ENCODE measurements at regions not wholly inside any gene's neighbourhood (a gene's known extent, or its start where the extent isn't known, plus 50 kb on each side); places are given as distances from the start of the nearest gene placed in this dataset.

DNA sequence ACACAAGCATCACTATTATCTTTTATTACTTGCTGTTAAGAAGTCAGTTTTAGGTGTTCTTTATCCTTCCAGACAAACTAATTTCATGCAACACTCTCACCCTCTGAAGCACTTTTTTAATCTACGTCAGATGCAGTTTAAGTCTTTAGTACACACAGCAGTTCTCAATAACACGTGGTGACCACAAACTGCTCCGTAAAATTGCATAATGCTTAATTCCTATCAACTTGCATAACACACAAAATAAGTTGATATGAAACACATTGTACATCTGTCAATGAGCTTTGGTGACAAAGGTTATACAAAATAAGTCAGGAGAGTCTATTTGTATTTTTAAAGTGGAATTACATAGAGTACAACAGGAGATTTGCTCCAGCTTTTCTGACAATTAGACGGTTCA, 140.9 kb upstream of the ETS2 start:
- H3K27ac ChIP-seq, result no peak overlapping the region
- no peak for TF ChIP-seq ZFX (IDR thresholded peaks at IDR 0.05)
- TF ChIP-seq, protein P1, sequence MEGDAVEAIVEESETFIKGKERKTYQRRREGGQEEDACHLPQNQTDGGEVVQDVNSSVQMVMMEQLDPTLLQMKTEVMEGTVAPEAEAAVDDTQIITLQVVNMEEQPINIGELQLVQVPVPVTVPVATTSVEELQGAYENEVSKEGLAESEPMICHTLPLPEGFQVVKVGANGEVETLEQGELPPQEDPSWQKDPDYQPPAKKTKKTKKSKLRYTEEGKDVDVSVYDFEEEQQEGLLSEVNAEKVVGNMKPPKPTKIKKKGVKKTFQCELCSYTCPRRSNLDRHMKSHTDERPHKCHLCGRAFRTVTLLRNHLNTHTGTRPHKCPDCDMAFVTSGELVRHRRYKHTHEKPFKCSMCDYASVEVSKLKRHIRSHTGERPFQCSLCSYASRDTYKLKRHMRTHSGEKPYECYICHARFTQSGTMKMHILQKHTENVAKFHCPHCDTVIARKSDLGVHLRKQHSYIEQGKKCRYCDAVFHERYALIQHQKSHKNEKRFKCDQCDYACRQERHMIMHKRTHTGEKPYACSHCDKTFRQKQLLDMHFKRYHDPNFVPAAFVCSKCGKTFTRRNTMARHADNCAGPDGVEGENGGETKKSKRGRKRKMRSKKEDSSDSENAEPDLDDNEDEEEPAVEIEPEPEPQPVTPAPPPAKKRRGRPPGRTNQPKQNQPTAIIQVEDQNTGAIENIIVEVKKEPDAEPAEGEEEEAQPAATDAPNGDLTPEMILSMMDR (conservative IDR thresholded peaks at IDR 0.05), result no peak

DNA sequence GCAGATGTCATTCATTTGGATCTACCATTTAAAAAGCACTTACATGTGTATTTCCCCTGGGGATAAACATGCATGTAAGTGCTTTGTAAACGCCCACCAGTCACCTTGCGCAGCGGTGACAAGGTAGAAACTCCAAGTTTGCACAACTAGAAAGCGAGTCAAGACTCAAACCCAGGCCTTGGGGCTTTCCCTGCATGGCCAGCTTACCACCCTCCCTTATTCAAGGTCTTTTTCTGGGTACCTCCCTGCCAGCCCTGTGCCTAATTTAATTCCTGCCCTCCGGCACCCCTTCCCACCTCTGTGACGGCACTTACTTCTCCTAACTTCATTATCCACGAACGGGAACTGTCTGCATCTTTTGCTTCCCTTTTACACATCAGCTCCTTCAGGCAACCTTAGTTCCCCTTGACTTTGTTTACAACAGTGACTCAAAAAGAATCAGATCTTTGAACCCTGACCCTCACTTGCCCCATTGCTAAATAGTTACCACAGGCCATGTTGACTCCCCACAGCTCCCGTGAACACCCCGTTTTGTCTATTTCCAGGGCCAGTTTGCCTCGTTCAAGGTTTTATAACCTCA, 138.3 kb upstream of the ETS2 start:
- no peak for TF ChIP-seq ZFX (IDR thresholded peaks at IDR 0.05)
- TF ChIP-seq, protein P1 (conservative IDR thresholded peaks at IDR 0.05), result no peak
- no peak overlapping the region for H3K27ac ChIP-seq

DNA sequence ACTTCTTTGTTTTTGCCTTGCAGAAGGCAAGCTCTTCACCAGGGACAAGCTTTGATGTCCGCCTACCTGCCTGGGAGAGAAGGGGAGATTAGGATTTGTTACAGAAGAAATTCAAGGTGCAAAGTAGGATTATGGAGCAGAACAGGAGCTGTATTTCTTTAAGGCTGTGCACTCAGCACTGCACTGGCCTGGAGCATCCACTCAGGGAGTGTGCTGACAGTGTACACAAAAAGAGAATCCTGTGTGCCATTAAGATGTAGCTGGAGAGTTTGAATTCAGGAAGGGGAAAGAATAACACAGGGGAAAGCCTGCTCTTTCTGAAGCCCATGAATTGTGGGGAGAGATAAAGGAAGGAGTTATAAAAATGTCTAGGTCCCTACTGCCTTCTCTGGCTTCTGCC, 137.7 kb upstream of the ETS2 start:
- H3K27ac ChIP-seq, result no peak overlapping the region
- TF ChIP-seq ZFX (IDR thresholded peaks at IDR 0.05), result no peak
- TF ChIP-seq, protein P1 (conservative IDR thresholded peaks at IDR 0.05), result no peak

DNA sequence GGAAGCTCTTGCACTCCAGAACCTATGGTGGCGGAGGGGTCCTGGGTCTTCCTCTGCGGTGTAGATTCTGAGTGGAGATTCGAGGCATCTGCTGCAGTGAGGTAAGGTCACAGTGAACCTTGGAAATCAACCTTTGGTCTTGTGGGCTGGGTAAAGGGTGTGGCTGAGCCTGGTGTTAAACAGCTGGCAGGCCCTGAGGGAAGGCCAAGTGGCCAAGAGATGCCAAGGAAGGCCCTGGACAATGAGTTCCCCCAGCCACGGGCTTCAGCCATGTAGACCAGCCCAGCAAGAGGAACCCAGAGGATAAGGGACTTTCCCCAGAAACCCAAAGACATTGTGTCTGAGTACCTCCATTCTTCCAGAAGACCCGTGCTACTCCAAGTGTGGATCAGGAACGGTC, 137.2 kb upstream of the ETS2 start:
- TF ChIP-seq, protein P1 (conservative IDR thresholded peaks at IDR 0.05), result no peak
- no peak for TF ChIP-seq ZFX (IDR thresholded peaks at IDR 0.05)
- H3K27ac ChIP-seq, result no peak overlapping the region

DNA sequence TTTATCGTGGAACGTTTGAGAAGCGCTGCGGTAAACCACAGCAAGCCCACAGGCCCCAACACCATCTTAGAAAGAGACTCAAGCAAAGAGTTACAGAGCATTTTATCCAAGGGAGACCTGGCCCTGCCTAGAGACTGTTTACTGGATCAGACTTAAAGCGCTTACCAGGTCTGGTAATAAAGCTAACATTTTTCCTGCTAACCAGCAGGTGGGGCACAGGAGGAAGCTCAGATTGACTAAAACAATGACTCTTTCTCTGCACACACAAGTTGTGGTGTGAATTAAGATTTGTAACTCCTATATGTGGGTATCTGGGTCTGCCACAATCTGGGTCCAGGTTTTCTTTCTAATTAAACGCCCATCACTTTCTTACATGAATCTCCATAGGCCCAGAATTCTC, 136.5 kb upstream of the ETS2 start:
- H3K27ac ChIP-seq, result no peak overlapping the region
- no peak for TF ChIP-seq ZFX (IDR thresholded peaks at IDR 0.05)
- TF ChIP-seq, protein P1 (conservative IDR thresholded peaks at IDR 0.05), result peak; percentile 53

DNA sequence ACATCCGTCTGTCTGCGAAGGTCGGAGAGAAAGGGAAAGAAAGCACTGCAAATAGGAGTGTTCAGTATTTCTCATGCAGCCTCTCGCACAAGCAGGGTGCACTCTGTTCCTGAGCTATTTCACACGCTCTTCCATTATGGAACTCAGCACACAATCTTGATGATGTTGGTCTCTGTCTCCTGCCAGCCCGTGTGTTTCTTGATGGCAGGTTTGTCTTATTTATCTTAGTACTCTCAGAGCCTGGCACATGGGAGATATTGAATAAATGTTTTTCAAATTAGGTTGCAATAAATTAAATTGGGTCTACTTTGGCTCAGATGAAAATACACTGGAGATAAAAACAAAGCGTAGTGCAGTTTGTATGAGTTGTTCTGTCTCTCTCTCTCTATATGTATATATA, 134.9 kb upstream of the ETS2 start:
- H3K27ac ChIP-seq, result no peak overlapping the region
- TF ChIP-seq ZFX (IDR thresholded peaks at IDR 0.05), result no peak
- TF ChIP-seq, protein P1 (conservative IDR thresholded peaks at IDR 0.05), result no peak

DNA sequence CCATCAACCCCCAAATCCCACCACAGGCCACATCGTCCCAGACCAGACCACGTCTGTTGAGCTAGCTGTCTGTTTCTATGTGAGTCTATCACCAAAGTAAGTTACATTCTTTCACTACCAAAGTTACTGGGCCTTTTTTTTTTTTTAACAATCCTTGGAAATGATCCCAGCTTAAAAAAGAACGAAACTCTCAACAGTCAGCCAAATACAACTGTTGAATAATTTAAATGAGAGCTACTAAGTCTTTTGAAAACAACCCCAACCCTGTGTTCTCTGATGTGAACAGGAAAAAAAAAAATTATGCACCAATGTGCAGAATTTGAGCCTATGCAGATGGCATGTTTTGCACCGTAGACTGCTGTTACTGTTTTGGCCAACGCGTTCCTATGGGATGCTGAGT, 134.0 kb upstream of the ETS2 start:
- TF ChIP-seq ZFX (IDR thresholded peaks at IDR 0.05), result no peak
- TF ChIP-seq, protein P1 (conservative IDR thresholded peaks at IDR 0.05), result no peak
- H3K27ac ChIP-seq, result no peak overlapping the region
